SU-DHL-6 (cell line): ENCODE measurements at regions not wholly inside any gene's neighbourhood (a gene's known extent, or its start where the extent isn't known, plus 50 kb on each side); places are given as distances from the start of the nearest gene placed in this dataset.

Experiments
- H2AFZ ChIP-seq: fragments of 200-600 bp; sonication (generic); 2 replicates; pipeline ENCODE4 v1.6.1; 2014; ENCODE audit warnings: low read depth, mild to moderate bottlenecking, moderate library complexity, mixed read lengths, antibody characterized with exemption, low read length; ENCODE audit not compliant: severe bottlenecking
- H3F3A ChIP-seq: fragments of 200-600 bp; shearing (Covaris generic); 2 replicates; pipeline ENCODE4 v1.6.0; 2016; ENCODE audit warnings: antibody characterized with exemption, mild to moderate bottlenecking; ENCODE audit not compliant: insufficient read depth
- H3K27ac ChIP-seq: fragments of 200-600 bp; sonication (generic); 2 replicates; pipeline ENCODE4 v1.5.1; 2016; ENCODE audit warnings: low read depth, mild to moderate bottlenecking, low read length, moderate library complexity, mixed read lengths
- H3K27me3 ChIP-seq: fragments of 200-600 bp; sonication (generic), shearing (Covaris generic); 2 replicates; pipeline ENCODE4 v1.6.0; 2014; ENCODE audit warnings: mild to moderate bottlenecking, low read length
- H3K36me3 ChIP-seq: fragments of 200-600 bp; sonication (generic); 2 replicates; pipeline ENCODE4 v1.6.1; 2014; ENCODE audit warnings: mild to moderate bottlenecking, low read length, mixed read lengths
- H3K4me2 ChIP-seq: fragments of 300-600, 200-600 bp; shearing (Covaris generic), sonication (generic); 2 replicates; pipeline ENCODE4 v1.6.0; 2014; ENCODE audit warnings: low read length, low read depth, mild to moderate bottlenecking; ENCODE audit not compliant: poor library complexity, severe bottlenecking
- H3K4me3 ChIP-seq: fragments of 200-600 bp; sonication (generic); 2 replicates; pipeline ENCODE4 v1.5.1; 2014; ENCODE audit warnings: antibody characterized with exemption, low read length, mild to moderate bottlenecking, mixed read lengths; ENCODE audit not compliant: insufficient read depth, poor library complexity, severe bottlenecking
- H3K79me2 ChIP-seq: fragments of 200-600 bp; sonication (generic); 2 replicates; pipeline ENCODE4 v1.6.1; 2014; ENCODE audit warnings: mild to moderate bottlenecking, low read length, moderate library complexity; ENCODE audit not compliant: insufficient read depth
- H3K9ac ChIP-seq: fragments of 200-600 bp; sonication (generic); 2 replicates; pipeline ENCODE4 v1.7.0; 2014; ENCODE audit warnings: mild to moderate bottlenecking, low read length
- H3K9me2 ChIP-seq: fragments of 200-600 bp; sonication (generic); replicated peaks from 2 replicates; pipeline ENCODE4 v1.6.1; 2014; ENCODE audit warnings: low read length; ENCODE audit not compliant: insufficient read depth
- H3K9me3 ChIP-seq: fragments of 200-600 bp; sonication (generic); 2 replicates; pipeline ENCODE4 v1.6.1; 2014; ENCODE audit warnings: low read length, mixed read lengths; ENCODE audit not compliant: insufficient read depth
- H4K20me1 ChIP-seq: fragments of 200-600 bp; sonication (generic); 2 replicates; pipeline ENCODE4 v1.6.1; 2014; ENCODE audit warnings: low read depth, mild to moderate bottlenecking, antibody characterized with exemption, low read length, moderate library complexity, mixed read lengths
- CTCF ChIP-seq: fragments of 200-600 bp; sonication (generic); IDR thresholded peaks from one replicate; pipeline ENCODE4 v1.5.1; 2017; ENCODE audit warnings: antibody characterized with exemption, mild to moderate bottlenecking, low read length, moderate library complexity; ENCODE audit not compliant: insufficient read depth, poor library complexity, severe bottlenecking
- EZH2phosphoT487 ChIP-seq: fragments of 200-600 bp; sonication (generic), shearing (Covaris generic); conservative IDR thresholded peaks from 2 replicates; pipeline ENCODE4 v1.6.1; 2018; ENCODE audit warnings: mild to moderate bottlenecking, antibody characterized with exemption, low read length, moderate library complexity, mixed read lengths

DNA sequence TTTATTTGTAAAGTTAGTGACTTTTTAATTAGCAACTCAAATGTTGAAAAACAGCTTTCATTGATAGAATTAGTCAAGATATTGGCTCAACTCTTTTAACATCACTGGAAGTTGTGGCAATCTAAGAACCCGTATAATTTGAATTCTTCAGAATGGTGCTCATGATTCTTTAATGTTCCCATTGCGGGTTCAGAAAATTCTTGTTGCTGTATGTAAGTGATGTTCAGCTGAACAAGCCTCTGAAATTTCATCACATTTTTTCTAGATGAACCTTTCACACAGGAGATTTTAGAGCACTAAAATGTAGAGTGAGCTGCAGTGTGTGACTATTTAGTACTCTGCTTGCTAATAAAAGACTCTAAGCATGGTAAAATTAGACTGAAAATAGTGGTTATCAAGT lies 1317.7 kb downstream of the FSTL5 start:
- Histone ChIP-seq H3K36me3 (no peaks in the 10 kb centered on the region), H3K27ac (no peak overlapping the region), H3K4me3 (no peak overlapping the region), H2AFZ (no peak overlapping the region), H3K9me3 (no peaks in the 10 kb centered on the region; the same call in 1 of the 2 replicates), H3K27me3 (no peaks in the 10 kb centered on the region), H3F3A (no peaks in the 10 kb centered on the region), H3K9me2 (no peaks in the 10 kb centered on the region), H3K9ac (no peak overlapping the region), H3K79me2 (no peaks in the 10 kb centered on the region), H4K20me1 (no peaks in the 10 kb centered on the region), H3K4me2 (no peak overlapping the region)
- TF ChIP-seq CTCF (no peak), EZH2phosphoT487 (no peak)

DNA sequence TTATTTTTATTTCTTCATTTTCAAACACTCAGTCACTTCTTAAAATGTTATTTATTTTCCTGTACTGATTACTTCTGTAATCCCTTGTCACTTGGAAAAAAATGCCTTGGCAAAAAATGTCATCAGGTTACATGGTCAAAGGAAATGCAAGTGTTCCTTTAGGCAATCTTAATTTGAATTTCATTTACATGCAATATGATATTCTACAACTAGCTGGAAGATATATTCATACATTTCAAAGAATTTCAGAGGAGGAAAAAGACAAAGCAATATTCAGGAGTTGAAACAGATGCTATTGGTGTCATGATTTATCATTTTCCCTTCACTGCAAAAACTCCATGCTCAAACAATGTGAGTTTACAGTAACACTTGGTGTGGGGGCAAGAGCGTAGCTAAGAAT lies 1316.6 kb downstream of the FSTL5 start:
- Histone ChIP-seq H2AFZ (no peak overlapping the region), H3K27me3 (no peaks in the 10 kb centered on the region), H3K79me2 (no peaks in the 10 kb centered on the region), H3K36me3 (no peaks in the 10 kb centered on the region), H3K9me2 (no peaks in the 10 kb centered on the region), H3K9ac (no peak overlapping the region), H3K9me3 (no peaks in the 10 kb centered on the region; the same call in 1 of the 2 replicates), H3F3A (no peaks in the 10 kb centered on the region), H3K27ac (no peak overlapping the region), H4K20me1 (no peaks in the 10 kb centered on the region), H3K4me3 (no peak overlapping the region), H3K4me2 (no peak overlapping the region)
- no peak for TF ChIP-seq EZH2phosphoT487
- TF ChIP-seq CTCF: no peak

DNA sequence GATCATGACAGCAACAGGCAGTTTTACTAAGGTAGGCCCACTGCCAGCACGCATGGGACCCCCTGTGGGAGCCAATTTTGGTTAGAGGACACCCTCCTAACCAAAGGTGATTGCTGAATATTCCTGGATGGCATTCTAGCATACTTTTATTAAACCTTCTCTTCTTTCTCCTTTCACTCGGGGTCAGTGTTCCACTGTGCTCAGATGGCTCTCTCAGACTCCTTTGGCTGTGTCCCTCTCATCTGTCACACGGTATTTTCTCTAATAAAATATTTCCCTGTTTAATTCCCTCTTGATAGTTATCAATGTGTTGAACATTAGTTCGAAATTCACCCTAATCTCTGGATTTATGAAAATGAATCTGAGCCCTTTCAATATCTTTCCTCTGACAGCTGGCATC lies 1315.3 kb downstream of the FSTL5 start:
- no peaks in the 10 kb centered on the region for H3K9me2 ChIP-seq
- no peaks in the 10 kb centered on the region; the same call in 1 of the 2 replicates for H3K9me3 ChIP-seq
- no peaks in the 10 kb centered on the region for H3K79me2 ChIP-seq
- no peaks in the 10 kb centered on the region for H3K36me3 ChIP-seq
- H3F3A ChIP-seq: no peaks in the 10 kb centered on the region
- H4K20me1 ChIP-seq: no peaks in the 10 kb centered on the region
- TF ChIP-seq CTCF (no peak), EZH2phosphoT487 (no peak)
- no peak overlapping the region for H3K27ac ChIP-seq
- no peak overlapping the region for H3K4me3 ChIP-seq
- H2AFZ ChIP-seq: no peak overlapping the region
- H3K27me3 ChIP-seq: no peaks in the 10 kb centered on the region
- H3K4me2 ChIP-seq: no peak overlapping the region
- no peak overlapping the region for H3K9ac ChIP-seq
